EH (cell line): ENCODE measurements at regions not wholly inside any gene's neighbourhood (a gene's known extent, or its start where the extent isn't known, plus 50 kb on each side); places are given as distances from the start of the nearest gene placed in this dataset.

ENCODE experiments used
- DNase-seq: peaks from one replicate; pipeline ENCODE4 v3.0.0-alpha.2; 2015; ENCODE audit warnings: low read depth

DNA sequence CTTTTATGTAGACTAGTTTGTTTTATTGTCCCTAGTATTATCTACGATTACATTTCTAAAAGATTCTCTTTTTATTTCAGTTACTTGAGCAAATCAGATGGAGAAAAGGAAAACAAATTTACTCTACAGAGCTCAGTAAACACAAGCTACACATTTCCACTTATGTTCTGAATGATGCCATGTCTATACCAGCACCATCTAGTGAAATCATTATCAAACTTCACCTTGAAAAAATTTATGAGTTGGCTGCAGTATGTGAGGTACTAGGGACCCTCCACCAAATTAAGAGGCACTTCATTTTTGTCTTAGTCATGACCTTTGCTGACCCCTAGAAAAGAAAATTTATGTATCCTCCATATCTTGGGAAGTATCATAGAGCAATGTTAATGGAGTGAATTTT is 827.4 kb downstream of the SI start:
- no peak for DNase-seq

DNA sequence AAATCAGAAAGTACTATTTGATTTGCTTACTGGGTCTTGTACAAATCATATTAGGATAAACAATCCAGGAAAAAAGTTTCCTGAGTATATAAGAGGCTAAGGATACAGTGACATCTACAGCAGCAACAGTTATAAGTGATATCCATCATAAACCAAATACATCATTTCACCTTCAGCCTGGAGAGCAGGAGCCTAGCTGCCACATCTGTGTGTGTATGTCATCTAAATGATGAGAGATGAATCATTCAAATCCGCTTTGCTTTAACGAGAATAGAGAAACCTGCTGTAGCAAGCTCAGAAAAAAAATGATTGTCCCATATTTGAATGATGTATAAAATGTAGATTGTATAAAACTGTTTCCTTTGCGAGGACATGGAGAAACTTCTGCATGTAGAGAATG is 841.4 kb downstream of the SI start:
- DNase-seq: no peak

DNA sequence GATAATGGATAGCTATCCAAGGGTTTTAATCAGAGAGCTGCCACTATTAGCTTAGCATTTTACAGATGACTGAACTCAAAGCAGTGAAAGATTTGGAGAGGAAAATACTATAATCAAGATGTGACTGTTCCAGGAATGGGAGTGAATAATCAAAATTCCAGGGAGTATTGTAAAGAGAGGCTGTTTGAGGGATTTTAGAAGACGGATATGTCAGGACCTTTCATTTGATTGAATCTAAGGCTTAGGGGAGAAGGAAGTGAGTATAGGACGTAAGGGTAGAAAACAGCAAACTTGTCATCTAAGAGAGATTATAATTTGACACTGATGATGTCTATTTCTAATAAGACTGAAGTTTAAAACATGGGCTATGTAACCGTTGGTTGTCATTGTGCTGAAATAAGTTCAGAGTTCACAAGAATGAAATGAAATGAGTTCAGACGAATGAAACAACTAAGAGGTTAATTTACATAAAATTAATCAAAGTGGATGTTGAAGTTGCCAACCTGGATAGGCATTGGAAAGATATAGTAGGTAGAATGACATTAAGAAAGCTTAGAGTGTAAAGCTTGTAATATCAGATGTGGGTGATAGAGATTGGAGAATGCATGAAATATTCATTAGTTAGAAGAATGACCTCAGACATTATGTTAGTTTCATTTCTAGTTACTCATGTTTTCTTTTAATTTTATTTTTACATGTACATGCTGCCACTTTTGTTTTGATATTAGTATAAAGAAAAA is 842.8 kb downstream of the SI start:
- DNase-seq: no peak

DNA sequence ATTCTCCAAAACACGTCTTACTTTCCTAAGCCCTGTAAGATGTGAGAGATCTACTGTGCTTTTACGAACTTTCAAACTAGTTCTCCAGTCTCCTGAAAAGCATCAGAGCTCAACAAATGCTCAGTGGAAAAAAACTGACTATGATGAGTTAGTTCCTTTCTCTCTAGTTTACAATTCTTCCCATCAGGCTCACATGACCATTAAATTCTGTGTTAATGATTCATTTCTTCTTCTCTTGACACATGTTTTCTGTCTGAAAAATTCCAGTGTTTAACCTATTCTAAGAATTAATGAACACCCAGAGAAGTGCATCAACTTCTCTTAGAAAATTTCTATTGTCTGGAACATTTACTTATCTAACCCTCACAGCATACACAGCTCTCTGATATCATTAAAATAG is 844.3 kb downstream of the SI start:
- DNase-seq: no peak

DNA sequence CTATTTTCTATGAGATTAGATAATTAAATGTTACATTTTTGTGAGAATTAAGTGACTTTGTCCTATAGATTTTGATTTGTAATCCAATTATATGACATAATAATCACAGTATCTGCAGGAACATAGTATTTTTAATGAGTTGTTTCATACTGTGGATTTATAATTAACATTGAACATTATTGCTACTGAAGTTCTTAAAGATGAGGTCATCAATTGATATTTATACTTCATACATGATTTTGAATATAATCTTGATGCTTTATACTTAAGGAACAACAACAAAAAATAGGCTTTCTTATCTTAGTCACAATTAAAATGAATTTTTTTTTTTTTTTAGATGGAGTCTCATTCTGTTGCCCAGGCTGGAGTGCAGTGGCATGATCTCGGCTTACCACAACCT is 846.6 kb downstream of the SI start:
- DNase-seq: no peak

DNA sequence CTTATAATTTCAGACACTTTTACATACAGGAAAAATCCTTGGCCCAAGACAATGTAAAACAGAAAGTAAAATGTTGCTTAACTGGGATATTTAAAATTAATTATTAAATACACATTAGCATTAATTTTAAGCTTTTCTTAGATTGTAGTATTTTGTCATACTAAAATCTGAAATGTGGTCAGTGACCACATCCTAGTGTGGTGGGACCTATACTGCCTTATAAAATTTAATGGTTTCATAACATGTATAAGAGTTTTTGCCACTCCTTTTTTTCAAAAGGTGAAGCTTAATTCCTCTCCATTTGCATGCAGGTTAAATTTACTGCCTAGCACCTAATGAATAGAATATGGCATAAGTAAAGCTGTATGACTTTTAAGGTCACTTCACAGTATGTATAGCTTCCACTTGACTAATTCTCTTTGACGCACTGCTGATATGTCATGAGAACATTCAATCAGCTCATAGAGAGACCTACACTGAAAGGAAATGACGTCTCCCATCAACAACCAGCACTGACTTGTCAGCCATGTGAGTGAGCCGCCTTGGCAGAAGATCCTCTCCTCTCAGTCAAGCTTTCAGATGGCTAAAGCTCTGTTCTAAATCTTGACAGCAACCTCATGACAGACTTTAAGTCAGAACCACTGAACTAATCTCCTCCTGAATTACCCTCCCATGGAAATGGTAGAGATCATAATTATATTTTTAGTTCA is 847.8 kb downstream of the SI start:
- DNase-seq: no peak

DNA sequence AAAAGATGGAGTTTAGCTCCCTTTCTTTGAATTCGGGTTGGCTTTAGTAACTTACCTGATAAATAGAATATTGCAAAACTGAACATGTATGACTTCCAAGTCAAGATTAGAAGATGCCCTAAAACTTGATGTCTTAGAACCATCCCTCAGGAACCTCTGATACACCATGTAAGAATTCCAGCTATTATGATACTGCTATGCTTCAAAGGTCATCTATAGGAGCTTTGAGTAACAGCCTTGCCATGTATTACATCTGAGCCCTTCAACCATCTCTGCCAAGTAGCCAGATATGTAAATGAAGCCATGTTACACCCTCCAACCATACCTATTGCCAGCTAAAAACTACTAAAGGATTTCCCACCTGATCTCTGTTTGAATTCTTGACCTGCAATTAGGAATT is 854.2 kb downstream of the SI start:
- DNase-seq: no peak

DNA sequence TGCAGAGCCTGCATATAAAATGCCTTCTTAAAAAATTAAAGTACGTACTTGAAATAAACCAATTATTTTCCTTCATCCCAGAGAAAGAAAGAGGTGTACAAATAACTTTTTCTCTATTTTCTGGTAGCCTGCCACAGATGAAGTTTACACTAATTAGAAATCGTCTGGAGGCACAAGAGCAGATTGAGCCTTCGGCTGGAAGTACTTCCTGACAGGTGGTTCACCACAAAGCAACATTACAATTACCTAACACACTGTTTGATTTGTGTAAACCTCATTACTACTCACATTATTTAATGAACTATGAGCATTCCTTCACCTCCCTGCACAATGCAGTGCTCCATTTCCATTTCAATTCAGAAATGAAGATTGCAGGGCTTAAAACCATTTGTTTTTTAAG is 856.1 kb downstream of the SI start:
- no peak for DNase-seq

DNA sequence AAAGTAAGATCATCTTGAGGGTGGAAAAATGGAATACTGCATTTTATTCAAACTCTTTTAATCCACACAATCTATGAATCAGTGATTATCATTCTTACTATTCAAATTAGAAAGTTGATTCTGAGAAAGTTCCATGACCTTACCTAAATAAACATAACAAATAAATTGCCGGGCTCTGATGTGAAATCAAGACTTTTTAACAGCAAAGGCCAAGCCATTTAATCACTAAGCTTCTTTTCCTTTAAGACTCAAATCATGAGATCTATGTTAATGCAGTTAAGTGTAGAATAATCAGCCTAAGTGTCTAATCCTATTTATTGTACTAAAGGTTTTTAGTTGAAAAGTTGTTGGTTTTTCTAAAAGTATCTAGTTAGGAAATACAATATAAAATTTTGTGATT is 857.0 kb downstream of the SI start:
- DNase-seq: no peak

DNA sequence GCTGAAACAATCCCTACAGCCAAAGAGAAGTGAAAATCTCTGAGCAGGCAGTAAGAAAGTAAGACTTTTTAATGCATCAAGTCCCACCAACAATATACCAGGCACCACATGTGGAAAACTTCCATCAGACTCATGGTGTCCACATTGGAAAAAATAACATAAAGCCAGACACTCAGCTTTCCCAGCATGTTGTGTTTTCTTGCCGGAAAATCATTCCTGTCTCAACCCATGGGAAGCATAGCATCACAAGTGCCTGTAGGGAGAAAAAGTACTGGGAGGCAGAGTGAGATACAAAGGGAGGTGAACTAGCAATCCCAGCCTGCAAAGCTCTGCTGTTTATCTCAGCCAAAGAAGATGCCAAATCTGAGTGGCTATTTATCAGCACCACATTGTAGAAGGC is 868.9 kb downstream of the SI start:
- DNase-seq: no peak

DNA sequence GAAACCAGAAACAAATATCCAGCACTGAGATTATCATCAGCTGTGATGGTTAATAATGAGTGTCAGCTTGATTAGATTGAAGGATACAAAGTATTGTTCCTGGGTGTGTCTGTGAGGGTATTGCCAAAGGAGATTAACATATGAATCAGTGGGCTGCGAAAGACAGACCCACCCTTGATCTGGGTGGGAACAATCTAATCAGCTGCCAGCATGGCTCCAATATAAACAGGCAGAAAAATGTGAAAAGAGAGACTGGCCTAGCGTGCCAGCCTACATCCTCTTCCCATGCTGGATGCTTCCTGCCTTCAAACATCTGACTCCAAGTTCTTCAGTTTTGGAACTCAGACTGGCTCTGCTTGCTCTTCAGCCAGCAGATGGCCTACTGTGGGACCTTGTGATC is 869.5 kb downstream of the SI start:
- no peak for DNase-seq

DNA sequence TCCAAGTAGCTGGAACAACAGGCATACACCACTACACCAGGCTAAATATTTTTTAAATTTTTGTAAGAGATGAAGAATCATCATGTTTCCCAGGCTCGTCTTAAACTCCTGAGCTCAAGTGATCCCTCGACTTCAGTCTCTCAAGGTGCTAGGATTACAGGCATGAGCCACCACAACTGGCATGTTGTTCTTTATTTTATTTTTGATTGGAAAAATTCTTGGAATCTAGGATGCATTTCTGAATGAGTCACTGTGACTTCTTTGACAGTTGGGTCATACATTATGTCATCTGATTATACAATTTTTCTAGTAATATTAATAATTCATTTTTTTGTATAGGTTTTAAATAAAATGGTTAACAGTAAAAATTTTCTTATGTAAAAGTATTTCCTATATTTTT is 870.2 kb downstream of the SI start:
- DNase-seq: no peak

DNA sequence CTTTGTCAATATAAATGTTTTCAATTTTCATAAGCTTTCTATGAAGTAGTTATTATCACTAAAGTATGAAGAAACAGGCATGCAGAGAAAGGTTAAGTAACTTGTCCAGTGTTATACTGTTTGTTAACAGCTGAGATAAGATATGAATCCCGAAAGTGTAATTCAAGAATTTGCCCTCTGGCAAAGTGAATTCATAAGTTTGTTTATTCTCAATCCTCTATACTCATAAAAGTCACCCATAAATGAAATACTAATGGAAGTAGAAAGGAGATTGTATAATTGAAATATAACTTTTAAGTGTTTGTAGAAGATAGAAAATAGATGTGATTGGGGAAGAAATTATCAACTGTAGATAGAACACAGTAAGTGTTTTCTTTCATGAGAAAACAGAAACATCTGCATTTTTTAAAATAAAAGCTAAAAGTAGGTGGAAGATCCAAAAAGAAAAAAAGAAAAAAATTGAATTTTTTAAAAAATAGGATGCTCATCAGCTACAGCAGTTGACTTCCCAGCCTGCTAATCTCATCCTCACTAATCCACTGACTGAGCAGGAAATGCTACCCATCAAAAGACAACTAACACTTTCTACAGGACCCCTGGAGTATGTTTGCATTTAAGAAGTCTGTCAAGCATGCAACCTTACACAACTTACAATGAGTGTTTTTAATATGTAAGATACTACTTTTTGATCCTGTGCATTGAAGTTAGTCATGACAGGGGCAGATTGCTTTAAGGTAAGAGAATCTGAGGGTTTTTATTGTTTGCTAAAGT is 878.1 kb downstream of the SI start:
- no peak for DNase-seq

DNA sequence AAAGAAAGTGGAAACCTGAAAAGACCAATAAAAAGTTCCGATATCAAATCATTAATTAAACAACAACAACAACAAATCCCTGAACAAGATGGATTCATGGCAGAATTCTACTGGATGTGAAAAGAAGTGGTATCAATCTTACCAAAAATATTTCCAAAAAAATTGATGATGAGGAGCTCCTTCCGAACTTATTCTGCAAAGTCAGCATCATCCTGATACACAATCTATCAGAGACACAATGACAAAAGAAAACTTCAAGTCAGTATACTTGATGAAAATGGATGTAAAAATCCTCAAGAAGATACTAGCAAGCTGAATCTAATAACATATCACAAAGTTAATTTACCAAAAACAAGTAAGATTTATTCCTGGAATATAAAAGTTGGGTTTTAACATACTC is 881.8 kb downstream of the SI start:
- no peak for DNase-seq

DNA sequence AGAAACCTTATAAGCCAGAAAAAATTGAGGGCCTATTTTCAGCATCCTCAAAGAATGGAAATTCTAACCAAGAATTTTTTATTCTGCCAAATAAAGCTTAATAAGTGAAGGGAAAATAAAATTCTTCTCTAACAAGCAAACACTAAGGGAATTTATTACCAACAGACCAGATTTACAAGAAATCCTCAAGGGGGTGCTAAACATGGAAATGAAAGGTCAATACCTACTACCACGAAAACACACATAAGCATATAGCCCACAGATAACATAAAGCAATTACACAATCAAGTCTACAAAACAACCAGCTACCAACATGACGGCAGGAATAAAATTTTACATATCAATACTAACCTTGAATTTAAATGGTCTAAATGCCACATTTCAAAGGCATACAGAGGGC is 883.5 kb downstream of the SI start:
- DNase-seq: no peak

DNA sequence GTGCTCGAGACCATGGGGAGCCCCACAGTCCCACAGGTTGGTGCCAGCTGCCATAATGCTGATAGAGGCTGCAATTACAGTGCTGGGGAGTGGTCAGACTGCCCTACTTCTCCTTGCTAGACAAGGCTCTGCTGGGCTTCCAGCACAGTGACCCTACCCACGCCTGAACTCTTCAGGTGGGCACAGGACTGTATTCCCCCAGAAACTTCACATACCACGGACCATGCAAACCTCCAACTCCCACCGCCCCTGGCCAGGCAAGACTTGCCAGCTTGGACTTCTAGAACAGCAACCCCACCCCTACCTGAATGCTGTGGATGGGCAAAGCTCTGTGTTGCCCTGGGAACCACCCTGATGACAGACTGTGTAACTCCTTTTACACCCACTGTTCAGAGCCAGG is 885.3 kb downstream of the SI start:
- DNase-seq: no peak

DNA sequence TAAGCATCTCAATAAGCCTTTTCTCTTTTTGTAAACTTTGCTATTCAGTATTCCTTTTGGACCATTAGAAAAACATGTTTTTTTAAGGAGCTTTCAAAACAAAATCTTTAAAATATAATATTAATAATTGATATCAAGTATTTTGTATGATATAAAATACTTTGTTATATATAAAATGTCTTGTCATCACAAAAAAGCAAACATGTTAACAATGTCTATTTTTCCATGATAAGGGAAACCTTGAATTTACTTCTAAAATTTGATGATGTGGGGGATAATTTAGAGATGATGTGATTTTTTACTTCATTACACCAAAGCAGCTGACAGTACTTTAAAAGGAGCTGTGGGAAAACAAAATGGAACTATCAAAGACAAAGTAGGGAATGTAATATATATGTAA is 887.7 kb downstream of the SI start:
- no peak for DNase-seq

DNA sequence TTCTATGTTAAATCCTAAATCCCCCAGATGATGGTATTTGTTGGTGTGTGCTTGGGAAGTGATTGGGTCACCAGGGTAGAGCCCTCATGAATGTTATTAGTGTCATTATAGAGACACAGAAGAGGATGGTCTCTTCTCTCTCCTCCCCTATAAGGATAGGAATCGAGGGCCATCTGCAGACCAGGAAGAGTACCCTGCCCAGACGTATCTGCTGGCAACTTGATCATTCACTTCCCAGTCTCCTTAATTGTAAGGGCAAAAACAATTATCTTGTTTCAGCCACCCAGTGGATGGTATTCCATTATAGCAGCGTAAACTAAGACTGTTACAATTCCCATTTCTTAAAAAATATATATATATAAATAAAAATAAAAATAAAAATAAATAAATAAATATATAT is 892.2 kb downstream of the SI start:
- no peak for DNase-seq

DNA sequence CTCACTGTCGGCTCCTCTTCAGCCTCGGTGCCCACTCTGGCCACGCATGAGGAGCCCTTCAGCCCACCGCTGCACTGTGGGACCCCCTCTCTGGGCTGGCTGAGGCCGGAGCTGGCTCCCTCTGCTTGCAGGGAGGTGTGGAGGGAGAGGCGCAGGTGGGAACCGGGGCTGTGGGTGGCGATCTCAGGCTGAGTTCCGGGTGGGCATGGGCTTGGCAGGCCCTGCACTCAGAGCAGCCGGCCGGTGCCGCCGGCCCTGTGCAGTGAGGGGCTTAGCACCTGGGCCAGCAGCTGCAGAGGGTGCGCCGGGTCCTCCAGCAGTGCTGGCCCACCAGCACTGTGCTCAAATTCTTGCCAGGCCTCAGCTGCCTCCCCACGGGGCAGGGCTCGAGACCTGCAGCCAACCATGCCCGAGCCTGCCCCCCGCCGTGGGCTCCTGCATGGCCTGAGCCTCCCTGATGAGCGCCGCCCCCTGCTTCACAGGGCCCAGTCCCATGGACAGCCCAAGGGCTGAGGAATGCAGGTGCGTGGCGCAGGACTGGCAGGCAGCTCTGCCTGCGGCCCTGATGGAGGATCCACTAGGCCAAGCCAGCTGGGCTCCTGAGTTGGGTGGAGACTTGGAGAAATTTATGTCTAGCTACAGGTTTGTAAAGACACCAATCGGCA is 899.1 kb downstream of the SI start:
- no peak for DNase-seq

DNA sequence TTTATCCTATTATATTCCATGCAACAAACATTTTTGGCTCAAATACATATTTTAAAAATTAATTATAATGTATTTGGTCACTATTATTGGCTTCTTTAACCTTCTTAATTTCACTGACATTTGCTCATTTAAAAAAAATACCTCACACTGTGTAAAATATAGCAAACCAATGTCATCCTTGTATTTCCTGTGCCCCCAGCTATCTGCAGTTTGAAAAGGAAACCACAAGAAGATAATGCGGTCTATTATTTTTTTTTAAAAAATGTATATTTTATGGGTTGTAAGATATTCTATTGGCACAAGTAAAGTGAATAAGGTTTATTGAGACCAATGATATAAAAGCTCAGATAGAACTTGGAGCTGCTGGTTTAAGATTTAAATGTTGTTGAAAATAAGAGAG is 904.2 kb downstream of the SI start:
- no peak for DNase-seq

DNA sequence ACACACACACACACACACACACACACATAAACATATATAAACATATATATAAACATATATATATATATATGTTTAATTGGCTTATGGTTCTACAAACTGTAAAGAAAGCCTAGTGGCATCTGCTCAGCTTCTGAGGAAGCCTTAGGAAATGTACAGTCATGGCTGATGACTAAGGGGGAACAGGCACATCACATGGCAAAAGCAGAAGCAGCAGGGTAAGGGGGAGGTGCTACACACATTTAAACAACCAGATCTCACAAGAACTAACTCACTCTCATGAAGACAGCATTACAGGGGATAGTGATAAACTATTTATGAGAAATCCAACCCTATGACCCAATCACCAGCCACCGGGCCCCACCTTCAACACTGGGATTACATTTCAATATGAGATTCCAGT is 922.9 kb downstream of the SI start:
- DNase-seq: no peak

DNA sequence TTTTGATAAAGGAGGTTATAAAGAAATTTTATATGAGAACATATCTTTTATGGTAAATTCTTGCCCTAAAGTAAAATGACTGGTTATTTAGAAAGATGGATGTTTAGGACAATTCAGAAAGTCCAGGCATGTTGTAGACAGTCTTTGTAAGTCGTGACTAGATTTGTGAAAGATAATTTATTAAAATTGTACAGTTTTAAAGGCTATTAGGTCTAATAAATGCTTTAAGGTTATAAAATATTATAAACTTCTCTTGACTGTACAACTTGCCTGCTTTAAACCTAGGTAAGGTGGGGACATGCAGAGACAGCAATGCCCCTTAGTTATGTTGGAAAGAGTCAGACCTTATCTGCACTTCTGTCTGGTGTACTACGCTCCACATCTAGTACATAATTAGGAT is 933.5 kb downstream of the SI start:
- DNase-seq: no peak

DNA sequence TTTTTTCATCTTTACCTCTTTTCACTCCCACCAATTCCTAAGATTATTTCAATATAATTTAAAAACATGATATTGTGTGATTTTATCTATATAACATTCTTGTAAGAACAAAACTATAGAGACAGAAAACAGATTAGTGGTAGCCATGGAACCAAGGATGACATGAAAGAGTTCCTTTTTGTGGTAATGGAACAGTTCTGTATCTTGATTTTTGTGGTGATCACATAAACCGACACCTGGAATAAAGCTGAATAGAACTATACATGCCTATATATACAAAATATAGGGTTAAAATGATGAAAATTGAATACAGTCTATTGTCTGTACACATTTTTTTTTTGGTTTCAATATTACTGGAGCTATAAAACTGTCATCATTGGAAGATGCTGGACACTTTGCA is 945.4 kb downstream of the SI start:
- no peak for DNase-seq
